HEK293T (cell line): ENCODE measurements at regions not wholly inside any gene's neighbourhood (a gene's known extent, or its start where the extent isn't known, plus 50 kb on each side); places are given as distances from the start of the nearest gene placed in this dataset.

Experiments used
- FOXK2 ChIP-seq: fragments of 450-650 bp; IDR thresholded peaks from 2 replicates; pipeline ENCODE4 v1.6.1; 2016; ENCODE audit warnings: mild to moderate bottlenecking
- LEF1 ChIP-seq: fragments of 450-650 bp; IDR thresholded peaks from 2 replicates; pipeline ENCODE4 v1.6.1; 2017; ENCODE audit warnings: mild to moderate bottlenecking, borderline replicate concordance
- SP1 ChIP-seq: fragments of 450-650 bp; IDR thresholded peaks from 2 replicates; pipeline ENCODE4 v1.6.1; 2017
- ZNF384 ChIP-seq: fragments of 450-650 bp; IDR thresholded peaks from 2 replicates; pipeline ENCODE4 v1.6.1; 2016
- TF ChIP-seq, protein P1 (sequence below): fragments of 450-650 bp; IDR thresholded peaks from 2 replicates; pipeline ENCODE4 v1.6.1; 2016

DNA sequence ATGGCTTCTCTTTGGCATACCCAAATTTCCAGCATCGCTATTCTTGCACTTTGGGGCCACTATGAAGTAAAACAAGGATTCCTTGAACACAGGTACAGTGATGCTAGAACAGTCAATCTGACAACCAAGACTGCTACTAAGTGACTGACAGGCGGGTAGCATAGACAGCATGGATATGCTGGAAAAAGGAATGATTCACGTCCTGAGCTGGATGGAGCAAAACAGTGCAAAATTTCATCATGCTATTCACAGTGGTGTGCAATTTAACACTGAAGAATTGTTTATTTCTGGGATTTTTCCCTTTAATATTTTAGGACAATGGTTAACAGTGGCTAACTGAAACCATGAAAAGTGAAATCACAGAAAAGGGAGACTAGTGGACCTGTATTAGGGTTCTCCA is 1511.2 kb upstream of the ZEB2 start:
- TF ChIP-seq SP1 (no peak), ZNF384 (no peak), FOXK2 (no peak), LEF1 (no peak)
- TF ChIP-seq, protein P1, sequence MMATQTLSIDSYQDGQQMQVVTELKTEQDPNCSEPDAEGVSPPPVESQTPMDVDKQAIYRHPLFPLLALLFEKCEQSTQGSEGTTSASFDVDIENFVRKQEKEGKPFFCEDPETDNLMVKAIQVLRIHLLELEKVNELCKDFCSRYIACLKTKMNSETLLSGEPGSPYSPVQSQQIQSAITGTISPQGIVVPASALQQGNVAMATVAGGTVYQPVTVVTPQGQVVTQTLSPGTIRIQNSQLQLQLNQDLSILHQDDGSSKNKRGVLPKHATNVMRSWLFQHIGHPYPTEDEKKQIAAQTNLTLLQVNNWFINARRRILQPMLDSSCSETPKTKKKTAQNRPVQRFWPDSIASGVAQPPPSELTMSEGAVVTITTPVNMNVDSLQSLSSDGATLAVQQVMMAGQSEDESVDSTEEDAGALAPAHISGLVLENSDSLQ, result no peak
